Inflammatory macrophage treated with lipopolysaccharide for 1 hour (primary cell): ENCODE measurements at regions not wholly inside any gene's neighbourhood (a gene's known extent, or its start where the extent isn't known, plus 50 kb on each side); places are given as distances from the start of the nearest gene placed in this dataset.
A peak's percentile ranks its signal among the peaks of the same experiment; 100 is the strongest.
"Not testable (repeated sequence)": the region's sequence is repeated elsewhere in the genome, so short reads cannot be mapped to it uniquely, and the experiment has no call there.

Experiments used
- DNase-seq, 2 donors: peaks; one replicate each; pipeline ENCODE4 v3.0.0-alpha.2; 2020 to 2022

- DNase-seq, result not testable (repeated sequence)
These were observed 207.2 kb upstream of the FRG1 start for GRCh38 chr4:189733507-189733906.

GRCh38 chr4:189734648-189735267 is 205.9 kb upstream of the FRG1 start:
- not testable (repeated sequence) for DNase-seq

- DNase-seq, result not testable (repeated sequence)
These were observed 204.0 kb upstream of the FRG1 start for GRCh38 chr4:189736656-189737055.

- not testable (repeated sequence) for DNase-seq
These were observed 200.6 kb upstream of the FRG1 start for GRCh38 chr4:189740118-189740517.

GRCh38 chr4:189740873-189741272 is 199.8 kb upstream of the FRG1 start:
- DNase-seq, result no peak

- not testable (repeated sequence) for DNase-seq
These were observed 187.6 kb upstream of the FRG1 start for GRCh38 chr4:189753092-189753491.

GRCh38 chr4:189763583-189763982 is 177.1 kb upstream of the FRG1 start:
- DNase-seq, result no peak

GRCh38 chr4:189765301-189765700 is 175.4 kb upstream of the FRG1 start:
- DNase-seq, result no peak

GRCh38 chr4:189765736-189766135 is 174.9 kb upstream of the FRG1 start:
- no peak for DNase-seq

GRCh38 chr4:189767941-189768340 is 172.7 kb upstream of the FRG1 start:
- DNase-seq, result no peak

- DNase-seq, result no peak
These were observed 171.5 kb upstream of the FRG1 start for GRCh38 chr4:189769131-189769530.

- DNase-seq, result peak in 1 of 2 donors; percentile 3
These were observed 168.8 kb upstream of the FRG1 start for GRCh38 chr4:189771696-189772361.

GRCh38 chr4:189773909-189774308 is 166.8 kb upstream of the FRG1 start:
- no peak for DNase-seq

GRCh38 chr4:189779281-189779980 is 161.2 kb upstream of the FRG1 start:
- no peak for DNase-seq

GRCh38 chr4:189780391-189780790 is 160.3 kb upstream of the FRG1 start:
- DNase-seq, result no peak

GRCh38 chr4:189784651-189785050 is 156.0 kb upstream of the FRG1 start:
- no peak for DNase-seq

- no peak for DNase-seq
These were observed 155.4 kb upstream of the FRG1 start for GRCh38 chr4:189785257-189785656.

GRCh38 chr4:189786447-189786846 is 154.2 kb upstream of the FRG1 start:
- no peak for DNase-seq

GRCh38 chr4:189787216-189788031 is 153.2 kb upstream of the FRG1 start:
- DNase-seq, result peak; percentile 3 to 4

GRCh38 chr4:189792924-189793618 is 147.6 kb upstream of the FRG1 start:
- DNase-seq, result peak; percentile 26 to 87

GRCh38 chr4:189800545-189801088 is 140.1 kb upstream of the FRG1 start:
- no peak for DNase-seq

- no peak for DNase-seq
These were observed 137.8 kb upstream of the FRG1 start for GRCh38 chr4:189802884-189803283.
